GM21367 (cell line): ENCODE measurements at regions not wholly inside any gene's neighbourhood (a gene's known extent, or its start where the extent isn't known, plus 50 kb on each side); places are given as distances from the start of the nearest gene placed in this dataset.

Experiments
- ATAC-seq: cut with Tn5 transposase; IDR thresholded peaks from one replicate; pipeline ENCODE4 v1.9.1; 2021; ENCODE audit not compliant: unreplicated experiment

- no peak for ATAC-seq
These were observed 68.0 kb upstream of the NRP1 start for GRCh38 chr10:33402220-33403073.

DNA sequence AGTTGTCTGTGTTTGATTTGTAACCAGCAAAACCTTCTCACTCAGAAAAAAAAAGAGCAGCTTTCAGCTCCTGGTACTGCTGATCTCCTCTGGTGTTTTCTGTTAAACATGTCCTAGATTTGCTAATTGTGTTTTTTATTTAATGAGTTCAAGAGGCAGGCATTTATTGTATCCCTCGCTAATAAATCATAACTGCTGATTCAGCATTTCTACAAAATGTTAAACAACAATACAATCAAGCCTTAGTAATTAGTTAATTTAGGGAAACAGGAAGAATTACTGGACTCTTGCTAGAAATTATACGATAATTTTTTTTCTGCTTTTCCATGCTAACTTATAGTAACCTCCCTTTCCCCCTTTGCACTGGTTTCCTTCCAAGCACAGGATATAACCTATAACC, 66.8 kb upstream of the NRP1 start:
- no peak for ATAC-seq

DNA sequence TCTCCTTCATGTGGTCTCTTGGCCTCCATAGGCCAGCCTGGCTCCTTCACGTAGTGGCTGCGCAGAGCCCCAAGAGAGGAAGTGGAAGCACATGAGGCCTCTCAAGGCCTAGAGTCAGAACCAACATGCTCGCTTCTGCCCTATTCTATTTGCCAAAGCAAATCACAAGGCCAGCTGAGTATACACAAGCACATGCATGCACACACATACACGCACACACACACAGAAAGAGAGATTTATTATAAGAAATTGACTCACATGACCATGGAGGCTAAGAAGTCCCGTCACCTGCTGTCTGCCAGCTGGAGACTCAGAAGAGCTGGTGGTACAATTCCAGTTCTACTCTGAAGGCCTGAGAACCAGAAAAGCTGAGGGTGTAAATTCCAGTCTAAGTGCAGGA, 64.3 kb upstream of the NRP1 start:
- no peak for ATAC-seq

DNA sequence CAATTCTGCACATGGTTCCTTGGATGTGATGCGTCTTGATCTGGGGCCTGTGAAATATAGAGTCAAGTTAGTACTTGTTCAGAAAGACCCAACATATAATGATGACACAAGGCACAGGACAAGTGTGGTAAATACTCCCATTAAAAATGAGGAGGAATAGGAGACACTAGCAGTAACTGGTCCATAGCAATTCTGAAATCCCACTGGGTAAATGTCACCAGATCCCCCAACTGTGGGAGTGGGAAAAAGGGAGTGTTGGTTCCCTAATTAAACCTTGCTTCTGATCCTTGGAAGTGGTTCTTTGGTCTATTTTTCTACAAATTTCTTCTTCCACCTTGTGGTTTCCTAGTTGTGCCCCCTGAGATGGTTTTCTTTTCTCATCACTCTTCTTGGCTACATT, 62.5 kb upstream of the NRP1 start:
- no peak for ATAC-seq

DNA sequence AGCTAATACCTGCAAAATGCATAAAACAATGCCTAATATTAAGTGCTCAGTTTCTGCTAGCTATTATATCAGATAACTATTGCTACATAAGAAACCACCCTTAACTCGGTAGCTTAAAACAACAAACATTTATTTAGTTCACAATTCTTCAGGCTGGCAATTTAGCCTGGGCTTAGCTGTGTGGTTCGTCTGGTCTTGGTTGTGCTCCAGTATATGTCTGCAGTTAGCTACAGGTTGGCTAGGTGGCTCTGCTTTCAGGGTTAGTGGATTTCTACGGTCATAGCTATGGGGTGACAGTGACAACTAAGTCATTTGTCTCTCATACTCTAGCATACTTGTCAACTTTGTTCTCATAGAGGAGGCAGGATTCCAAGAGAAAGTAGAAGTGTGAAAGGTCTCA, 61.8 kb upstream of the NRP1 start:
- no peak for ATAC-seq

DNA sequence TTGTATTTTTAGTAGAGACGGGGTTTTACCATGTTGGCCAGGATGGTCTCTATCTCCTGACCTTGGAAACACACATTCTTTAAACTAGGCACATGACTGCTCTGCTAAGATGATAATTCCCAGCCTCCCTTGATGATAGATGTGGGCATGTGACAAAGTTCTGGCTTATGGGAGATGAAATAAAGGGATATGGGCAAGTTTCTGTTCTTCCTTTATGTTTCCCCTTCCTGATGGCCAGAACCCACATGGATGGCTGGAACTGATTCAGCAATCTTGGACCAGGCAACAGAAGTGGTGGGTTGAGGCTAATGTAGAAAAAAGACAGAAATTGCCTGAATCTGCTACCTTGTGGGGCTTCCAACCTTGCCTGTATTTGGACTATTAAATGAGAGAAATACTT, 60.7 kb upstream of the NRP1 start:
- ATAC-seq, result no peak

- ATAC-seq, result no peak
These were observed 58.2 kb upstream of the NRP1 start for GRCh38 chr10:33392706-33393105.

DNA sequence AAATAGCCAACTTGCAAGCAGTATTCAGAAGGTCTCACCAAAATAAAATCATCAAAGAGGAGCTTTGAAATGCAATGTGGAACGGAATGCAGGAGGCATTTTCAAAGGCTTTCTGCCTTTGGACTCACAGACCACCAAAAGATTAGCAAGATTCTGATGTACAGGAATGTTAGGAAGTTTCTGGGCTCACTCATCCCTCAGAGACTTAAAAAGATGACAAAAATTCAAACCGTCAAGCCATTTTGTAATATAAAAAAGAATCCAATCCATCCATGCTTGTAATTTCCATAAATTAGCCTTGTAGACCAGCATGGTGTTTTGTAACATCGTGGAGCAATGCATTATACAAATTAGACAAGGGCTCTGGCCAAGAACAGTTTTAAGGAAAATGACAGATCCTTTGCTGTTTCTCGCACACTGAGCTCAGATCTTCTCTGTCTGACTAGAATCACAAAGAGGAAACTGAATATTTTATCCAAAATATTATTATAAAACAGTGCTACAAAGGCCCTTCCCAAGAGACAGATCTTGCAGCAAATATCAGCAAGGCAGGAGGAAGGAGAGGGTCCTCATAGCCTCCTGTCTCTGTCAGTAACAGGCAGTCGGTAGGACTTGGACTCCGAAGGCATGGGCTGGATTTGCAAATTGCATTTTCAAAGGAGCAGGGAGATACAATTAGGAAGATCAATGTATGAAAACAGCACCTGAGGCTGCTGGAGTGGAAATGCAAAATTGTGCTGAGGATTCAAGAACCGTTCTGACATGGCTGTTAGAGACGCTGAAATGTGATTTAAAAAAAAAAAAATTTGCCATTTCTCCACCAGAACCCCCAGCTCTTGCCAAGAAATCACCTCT, 57.4 kb upstream of the NRP1 start:
- ATAC-seq, result no peak

- ATAC-seq, result no peak
These were observed 55.6 kb upstream of the NRP1 start for GRCh38 chr10:33390046-33390445.

DNA sequence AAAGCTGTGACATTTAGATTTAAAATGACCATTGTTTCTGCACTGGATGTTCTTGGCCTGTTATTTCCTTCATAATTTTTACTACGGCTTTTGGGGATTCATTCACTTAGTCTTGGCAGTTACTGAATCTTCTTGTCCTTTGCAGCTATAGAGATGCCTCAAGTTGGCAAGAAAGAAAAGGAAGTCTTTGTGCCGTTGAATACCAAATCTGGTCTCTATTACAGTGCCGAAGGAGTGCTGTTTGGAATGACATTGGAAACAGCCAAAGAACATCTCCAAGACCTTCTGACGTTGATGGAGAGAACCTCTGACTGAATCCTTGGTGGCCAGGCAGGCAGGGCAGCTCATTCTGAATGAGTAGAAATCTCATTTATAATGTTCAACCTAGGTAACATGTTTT, 54.3 kb upstream of the NRP1 start:
- ATAC-seq, result no peak

GRCh38 chr10:33388382-33388781, 53.9 kb upstream of the NRP1 start:
- no peak for ATAC-seq

DNA sequence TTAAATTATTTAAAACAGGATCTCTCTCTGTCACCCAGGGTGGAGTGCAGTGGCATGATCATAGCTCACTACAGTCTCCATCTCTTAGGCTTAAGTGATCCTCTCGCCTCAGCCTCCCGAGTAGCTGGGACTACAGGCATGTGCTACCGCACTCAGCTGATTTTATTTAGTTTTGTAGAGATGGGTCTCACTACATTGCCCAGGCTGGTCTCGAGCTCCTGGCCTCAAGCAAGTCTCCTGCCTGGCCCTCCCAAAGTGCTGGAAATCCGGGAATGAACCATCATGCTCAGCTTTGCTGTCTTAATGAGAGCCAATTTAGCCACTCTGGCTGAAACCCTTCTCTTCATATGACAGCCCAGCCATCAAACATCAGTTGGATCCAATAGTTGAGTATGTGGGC, 53.3 kb upstream of the NRP1 start:
- ATAC-seq, result no peak

DNA sequence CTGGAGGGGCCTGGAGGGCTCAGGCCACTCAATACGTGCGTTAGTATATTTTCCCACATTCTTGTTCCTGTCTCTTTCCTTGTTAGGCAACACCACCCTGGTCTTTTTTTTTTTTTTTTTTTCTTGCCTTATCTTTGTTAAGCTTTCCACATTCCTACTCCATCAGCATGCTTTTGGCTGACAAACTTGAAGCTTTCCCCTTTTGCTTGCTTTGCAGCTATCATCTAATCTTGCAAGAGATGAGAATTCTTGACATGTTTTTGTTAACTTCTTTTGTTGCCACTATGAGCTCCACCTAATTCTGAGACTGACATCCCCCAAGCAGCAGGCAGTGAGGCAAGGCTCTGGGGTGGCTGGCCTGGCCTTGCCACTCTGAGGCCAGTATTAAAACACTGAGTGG, 52.5 kb upstream of the NRP1 start:
- ATAC-seq, result no peak

GRCh38 chr10:33385686-33386085, 51.2 kb upstream of the NRP1 start:
- ATAC-seq, result no peak

DNA sequence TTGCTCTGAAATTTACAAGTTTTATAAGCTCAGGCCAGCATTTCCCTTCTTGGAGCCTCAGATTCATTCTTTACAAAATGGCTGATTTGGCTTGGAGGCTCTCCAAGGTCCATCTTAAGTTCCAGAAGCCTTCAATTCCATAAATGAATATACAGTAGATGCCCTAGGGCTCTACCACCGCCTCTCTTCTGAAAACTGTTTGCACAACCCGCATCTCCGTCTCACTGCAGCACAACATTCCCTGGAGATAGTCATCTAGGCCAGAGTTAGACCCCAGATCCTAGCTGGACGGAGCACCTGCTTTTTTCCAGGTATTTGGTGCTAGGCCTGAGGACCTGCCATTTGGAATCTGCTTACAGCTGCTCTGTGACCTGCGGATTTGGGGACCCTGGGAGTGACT, 50.5 kb upstream of the NRP1 start:
- no peak for ATAC-seq
